ENCODE measurements at regions not wholly inside any gene's neighbourhood (a gene's known extent, or its start where the extent isn't known, plus 50 kb on each side); places are given as distances from the start of the nearest gene placed in this dataset.

- no peak for DNase-seq (ENCODE audit: low read depth)
Measured at GRCh38 chr7:118699222-118699621, 474.7 kb downstream of the ANKRD7 start.

GRCh38 chr7:118708741-118709140, 484.2 kb downstream of the ANKRD7 start:
- DNase-seq (ENCODE audit: low read depth), result no peak

GRCh38 chr7:118711688-118712087, 487.2 kb downstream of the ANKRD7 start:
- DNase-seq (ENCODE audit: low read depth), result no peak

GRCh38 chr7:118713039-118713438, 488.5 kb downstream of the ANKRD7 start:
- DNase-seq (ENCODE audit: low read depth), result no peak

- no peak for DNase-seq (ENCODE audit: low read depth)
Measured at GRCh38 chr7:118720632-118721031, 496.1 kb downstream of the ANKRD7 start.

- DNase-seq (ENCODE audit: low read depth), result no peak
Measured at GRCh38 chr7:118731854-118732253, 507.4 kb downstream of the ANKRD7 start.

- no peak for DNase-seq (ENCODE audit: low read depth)
Measured at GRCh38 chr7:118734541-118734940, 510.0 kb downstream of the ANKRD7 start.

GRCh38 chr7:118735441-118735840, 510.9 kb downstream of the ANKRD7 start:
- no peak for DNase-seq (ENCODE audit: low read depth)

GRCh38 chr7:118737935-118738334, 513.4 kb downstream of the ANKRD7 start:
- DNase-seq (ENCODE audit: low read depth), result no peak

- no peak for DNase-seq (ENCODE audit: low read depth)
Measured at GRCh38 chr7:118745927-118746326, 521.4 kb downstream of the ANKRD7 start.

GRCh38 chr7:118747473-118747872, 523.0 kb downstream of the ANKRD7 start:
- no peak for DNase-seq (ENCODE audit: low read depth)

GRCh38 chr7:118753479-118753878, 529.0 kb downstream of the ANKRD7 start:
- no peak for DNase-seq (ENCODE audit: low read depth)

GRCh38 chr7:118754608-118755007, 530.1 kb downstream of the ANKRD7 start:
- no peak for DNase-seq (ENCODE audit: low read depth)

GRCh38 chr7:118755067-118755625, 530.6 kb downstream of the ANKRD7 start:
- no peak for DNase-seq (ENCODE audit: low read depth)

GRCh38 chr7:118757066-118757465, 532.6 kb downstream of the ANKRD7 start:
- no peak for DNase-seq (ENCODE audit: low read depth)

- no peak for DNase-seq (ENCODE audit: low read depth)
Measured at GRCh38 chr7:118758582-118758981, 534.1 kb downstream of the ANKRD7 start.

GRCh38 chr7:118759921-118760320, 535.4 kb downstream of the ANKRD7 start:
- DNase-seq (ENCODE audit: low read depth), result no peak

- DNase-seq (ENCODE audit: low read depth), result no peak
Measured at GRCh38 chr7:118762451-118762850, 537.9 kb downstream of the ANKRD7 start.

GRCh38 chr7:118764221-118764620, 539.7 kb downstream of the ANKRD7 start:
- no peak for DNase-seq (ENCODE audit: low read depth)

GRCh38 chr7:118771672-118772071, 547.2 kb downstream of the ANKRD7 start:
- DNase-seq (ENCODE audit: low read depth), result no peak

GRCh38 chr7:118777308-118777707, 552.8 kb downstream of the ANKRD7 start:
- DNase-seq (ENCODE audit: low read depth), result no peak

- no peak for DNase-seq (ENCODE audit: low read depth)
Measured at GRCh38 chr7:118792682-118793081, 568.2 kb downstream of the ANKRD7 start.

GRCh38 chr7:118793582-118793981, 569.1 kb downstream of the ANKRD7 start:
- DNase-seq (ENCODE audit: low read depth), result no peak

- DNase-seq (ENCODE audit: low read depth), result no peak
Measured at GRCh38 chr7:118794419-118794818, 569.9 kb downstream of the ANKRD7 start.

- DNase-seq (ENCODE audit: low read depth), result no peak
Measured at GRCh38 chr7:118801366-118801765, 576.9 kb downstream of the ANKRD7 start.

All from activated T-cell treated with anti-CD3 and anti-CD28 coated beads for 24 hours (primary cell).